ENCODE measurements at regions not wholly inside any gene's neighbourhood (a gene's known extent, or its start where the extent isn't known, plus 50 kb on each side); places are given as distances from the start of the nearest gene placed in this dataset.
"Not testable (repeated sequence)": the region's sequence is repeated elsewhere in the genome, so short reads cannot be mapped to it uniquely, and the experiment has no call there.

DNA sequence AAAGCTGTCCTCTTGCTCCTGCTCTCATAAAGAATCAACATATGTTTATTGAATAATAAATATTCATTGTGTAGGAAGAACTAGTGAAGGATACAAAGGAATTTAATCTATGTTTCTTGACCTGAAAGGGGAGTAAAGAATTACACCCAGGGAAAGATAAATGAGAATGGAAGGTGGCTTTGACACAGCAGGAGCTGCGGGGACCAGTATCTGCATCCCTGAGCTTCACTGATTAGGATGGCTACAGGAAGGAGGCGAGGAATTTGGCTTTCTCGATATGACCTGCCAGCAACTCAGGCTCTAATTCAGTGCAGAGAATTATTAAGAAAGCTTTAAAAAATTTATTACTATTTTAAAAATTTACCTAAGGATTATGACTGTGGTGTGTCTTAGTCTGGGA lies 194.6 kb downstream of the SEC23IP start:
- H3K36me3 ChIP-seq (ENCODE audit: control insufficient read depth, insufficient read depth, low read length, severe bottlenecking) = no peaks in the 10 kb centered on the region
- H3K27me3 ChIP-seq (replicated peaks; ENCODE audit: control insufficient read depth, insufficient read depth, low read length) = no peaks in the 10 kb centered on the region
- DNase-seq (ENCODE audit: low read depth) = no peak
- no peaks in the 10 kb centered on the region for H3K4me1 ChIP-seq (ENCODE audit: control insufficient read depth, insufficient read depth, low read length)
- H3K9ac ChIP-seq (ENCODE audit: low read length) = no peak overlapping the region
- no peaks in the 10 kb centered on the region for H3K9me3 ChIP-seq (ENCODE audit: control insufficient read depth, low read length)
- H3K4me3 ChIP-seq (ENCODE audit: low read length) = no peak overlapping the region

DNA sequence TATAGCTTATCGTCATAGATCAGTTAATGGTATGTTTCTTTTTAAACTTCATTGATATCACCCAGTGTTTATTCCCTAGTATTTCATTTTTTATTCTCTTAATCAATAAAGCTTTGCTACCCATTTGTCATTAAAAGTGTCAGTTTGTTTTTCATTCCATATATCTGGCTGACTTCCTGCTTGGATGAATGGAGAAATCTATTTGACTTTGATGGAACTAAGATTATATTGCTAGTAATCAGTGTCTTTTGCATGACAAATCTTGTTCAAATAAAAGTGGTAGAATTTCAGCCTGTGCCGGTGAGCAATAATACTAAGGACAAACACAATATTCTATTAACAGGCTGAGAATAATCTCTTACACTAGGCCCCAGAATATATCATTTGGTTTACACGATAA lies 203.3 kb downstream of the SEC23IP start:
- Histone ChIP-seq H3K9ac (ENCODE audit: low read length) (no peak overlapping the region), H3K27me3 (replicated peaks; ENCODE audit: control insufficient read depth, insufficient read depth, low read length) (peaks cover 8% of the 10 kb centered on the region), H3K4me1 (ENCODE audit: control insufficient read depth, insufficient read depth, low read length) (no peaks in the 10 kb centered on the region), H3K9me3 (ENCODE audit: control insufficient read depth, low read length) (no peaks in the 10 kb centered on the region), H3K36me3 (ENCODE audit: control insufficient read depth, insufficient read depth, low read length, severe bottlenecking) (no peaks in the 10 kb centered on the region), H3K4me3 (ENCODE audit: low read length) (no peak overlapping the region)
- no peak for DNase-seq (ENCODE audit: low read depth)

DNA sequence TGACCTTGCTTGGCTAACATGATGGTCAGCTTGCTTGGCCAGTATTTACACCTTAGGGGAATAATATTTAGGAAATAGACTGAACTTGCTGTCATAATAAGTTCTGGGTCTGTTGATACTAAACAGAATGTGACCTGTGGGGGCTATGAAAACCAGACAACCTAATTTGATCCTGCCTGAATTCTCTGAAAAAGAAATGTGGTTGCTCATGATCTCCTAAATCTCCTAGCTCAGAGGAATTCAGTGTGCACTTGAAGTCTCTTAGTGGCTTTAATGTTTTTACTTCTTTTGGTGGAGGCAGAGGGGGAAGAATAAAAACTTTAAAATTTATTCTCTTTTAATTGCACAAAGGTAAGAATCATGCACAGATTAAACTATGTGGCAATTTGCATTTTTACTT lies 205.2 kb downstream of the SEC23IP start:
- Histone ChIP-seq H3K36me3 (ENCODE audit: control insufficient read depth, insufficient read depth, low read length, severe bottlenecking) (no peaks in the 10 kb centered on the region), H3K9me3 (ENCODE audit: control insufficient read depth, low read length) (no peaks in the 10 kb centered on the region), H3K9ac (ENCODE audit: low read length) (no peak overlapping the region), H3K4me3 (ENCODE audit: low read length) (no peak overlapping the region), H3K27me3 (replicated peaks; ENCODE audit: control insufficient read depth, insufficient read depth, low read length) (peaks cover 10% of the 10 kb centered on the region), H3K4me1 (ENCODE audit: control insufficient read depth, insufficient read depth, low read length) (no peaks in the 10 kb centered on the region)
- DNase-seq (ENCODE audit: low read depth) = no peak

DNA sequence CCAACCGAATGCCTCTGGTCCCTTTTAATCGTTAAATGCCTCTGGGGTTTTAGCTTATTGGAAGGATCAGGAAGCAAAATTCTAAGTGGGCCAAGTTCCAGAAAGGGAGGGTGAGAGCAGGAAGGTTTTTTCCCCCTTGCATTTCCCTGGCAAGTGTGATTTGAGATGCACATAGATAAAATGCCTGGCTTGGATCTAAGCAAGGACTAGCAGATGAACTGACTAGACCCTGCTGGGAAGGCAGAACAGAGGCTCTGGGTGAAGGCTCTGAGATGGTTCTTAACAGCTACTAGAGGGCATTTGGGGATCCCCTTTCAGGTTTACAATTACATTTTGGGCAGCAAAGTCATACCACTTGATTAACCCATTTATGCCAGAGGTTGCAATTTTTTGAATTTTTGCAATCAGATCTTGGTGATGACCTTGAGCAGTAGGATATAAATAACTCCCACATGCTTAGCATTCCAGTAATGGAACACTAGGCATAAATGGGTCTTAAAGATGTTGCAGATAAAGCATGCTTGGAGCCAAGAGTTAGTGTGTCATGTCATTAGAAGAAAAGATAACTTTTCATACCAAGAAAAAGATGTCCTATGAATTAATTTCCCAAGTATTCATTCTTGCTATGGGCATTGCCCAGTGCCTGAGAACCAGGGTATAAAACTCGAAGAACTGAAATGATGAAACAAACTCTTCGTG lies 205.9 kb downstream of the SEC23IP start:
- Histone ChIP-seq H3K4me3 (ENCODE audit: low read length) (no peak overlapping the region), H3K36me3 (ENCODE audit: control insufficient read depth, insufficient read depth, low read length, severe bottlenecking) (no peaks in the 10 kb centered on the region), H3K9ac (ENCODE audit: low read length) (no peak overlapping the region), H3K27me3 (replicated peaks; ENCODE audit: control insufficient read depth, insufficient read depth, low read length) (peaks cover 13% of the 10 kb centered on the region), H3K4me1 (ENCODE audit: control insufficient read depth, insufficient read depth, low read length) (no peaks in the 10 kb centered on the region), H3K9me3 (ENCODE audit: control insufficient read depth, low read length) (no peaks in the 10 kb centered on the region)
- no peak for DNase-seq (ENCODE audit: low read depth)

DNA sequence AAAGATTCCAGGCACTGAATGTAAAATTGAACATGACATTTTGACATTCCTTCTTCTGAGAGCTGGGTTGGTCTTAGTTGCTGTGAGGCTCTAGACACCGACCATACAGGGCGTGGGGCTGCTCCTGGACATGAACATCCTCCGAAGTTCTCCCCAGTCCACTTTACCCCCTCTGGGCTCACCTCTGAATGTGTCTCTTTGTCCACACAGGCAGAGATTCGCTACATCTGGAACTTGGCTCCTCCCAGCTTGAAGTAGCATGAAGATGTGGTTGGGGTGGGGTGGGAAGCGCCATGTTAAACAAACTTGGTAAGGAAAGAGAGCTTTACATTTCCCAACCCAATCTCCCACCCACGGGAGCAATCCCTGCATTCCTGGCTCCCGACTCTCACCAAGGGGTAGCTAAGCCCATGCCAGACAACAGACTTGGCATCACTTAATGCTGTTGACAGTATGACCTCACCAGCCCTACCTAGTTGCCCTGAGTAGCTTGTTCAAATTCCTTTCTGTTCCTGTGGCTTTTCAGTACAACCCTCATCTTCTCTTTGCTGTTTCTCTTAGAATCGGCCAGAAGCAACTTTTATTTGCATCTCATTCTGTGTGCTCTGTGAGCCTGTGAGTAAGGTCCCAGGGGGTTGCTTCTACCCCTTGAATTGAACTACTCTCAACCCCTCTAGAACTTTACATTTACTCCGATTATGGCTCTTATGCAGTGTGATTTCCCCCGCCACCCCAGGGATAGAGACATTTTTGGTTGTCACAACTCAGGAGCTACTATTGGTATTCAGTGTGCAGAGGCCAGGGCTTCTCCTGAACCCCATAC lies 211.4 kb downstream of the SEC23IP start:
- DNase-seq (ENCODE audit: low read depth) = no peak
- H3K36me3 ChIP-seq (ENCODE audit: control insufficient read depth, insufficient read depth, low read length, severe bottlenecking) = no peaks in the 10 kb centered on the region
- H3K9ac ChIP-seq (ENCODE audit: low read length) = no peak overlapping the region
- H3K4me3 ChIP-seq (ENCODE audit: low read length) = no peak overlapping the region
- peaks cover 14% of the 10 kb centered on the region for H3K27me3 ChIP-seq (replicated peaks; ENCODE audit: control insufficient read depth, insufficient read depth, low read length)
- H3K9me3 ChIP-seq (ENCODE audit: control insufficient read depth, low read length) = no peaks in the 10 kb centered on the region
- peaks cover 8% of the 10 kb centered on the region for H3K4me1 ChIP-seq (ENCODE audit: control insufficient read depth, insufficient read depth, low read length)

DNA sequence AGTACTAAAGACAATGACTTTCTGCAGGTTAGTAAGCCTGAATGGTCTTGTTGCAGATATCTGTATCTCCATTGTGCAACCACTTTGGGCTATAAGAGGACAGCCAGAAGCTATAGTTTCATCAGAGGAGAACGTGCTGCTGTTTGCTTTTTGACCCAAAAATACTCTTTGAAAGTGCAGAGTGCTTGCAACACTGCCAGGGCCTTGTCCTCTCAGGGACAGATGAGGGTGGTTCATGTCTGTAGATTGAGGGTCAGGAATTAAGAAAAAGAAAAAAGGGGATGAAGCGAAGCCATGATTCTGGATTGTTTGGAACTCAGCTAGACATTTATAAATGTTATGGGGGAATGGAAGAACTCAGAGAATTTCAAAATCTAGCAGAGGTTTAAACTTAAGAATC lies 212.5 kb downstream of the SEC23IP start:
- Histone ChIP-seq H3K27me3 (replicated peaks; ENCODE audit: control insufficient read depth, insufficient read depth, low read length) (peaks cover 8% of the 10 kb centered on the region), H3K36me3 (ENCODE audit: control insufficient read depth, insufficient read depth, low read length, severe bottlenecking) (no peaks in the 10 kb centered on the region), H3K9me3 (ENCODE audit: control insufficient read depth, low read length) (no peaks in the 10 kb centered on the region), H3K4me3 (ENCODE audit: low read length) (no peak overlapping the region), H3K4me1 (ENCODE audit: control insufficient read depth, insufficient read depth, low read length) (peaks cover 8% of the 10 kb centered on the region), H3K9ac (ENCODE audit: low read length) (no peak overlapping the region)
- no peak for DNase-seq (ENCODE audit: low read depth)

- no peaks in the 10 kb centered on the region for H3K9me3 ChIP-seq (ENCODE audit: control insufficient read depth, low read length)
- peaks cover 8% of the 10 kb centered on the region for H3K4me1 ChIP-seq (ENCODE audit: control insufficient read depth, insufficient read depth, low read length)
- no peak overlapping the region for H3K4me3 ChIP-seq (ENCODE audit: low read length)
- no peak for DNase-seq (ENCODE audit: low read depth)
- H3K36me3 ChIP-seq (ENCODE audit: control insufficient read depth, insufficient read depth, low read length, severe bottlenecking) = no peaks in the 10 kb centered on the region
- no peak overlapping the region for H3K9ac ChIP-seq (ENCODE audit: low read length)
- peaks cover 6% of the 10 kb centered on the region for H3K27me3 ChIP-seq (replicated peaks; ENCODE audit: control insufficient read depth, insufficient read depth, low read length)
These were observed 213.0 kb downstream of the SEC23IP start for GRCh38 chr10:120105492-120105891.

DNA sequence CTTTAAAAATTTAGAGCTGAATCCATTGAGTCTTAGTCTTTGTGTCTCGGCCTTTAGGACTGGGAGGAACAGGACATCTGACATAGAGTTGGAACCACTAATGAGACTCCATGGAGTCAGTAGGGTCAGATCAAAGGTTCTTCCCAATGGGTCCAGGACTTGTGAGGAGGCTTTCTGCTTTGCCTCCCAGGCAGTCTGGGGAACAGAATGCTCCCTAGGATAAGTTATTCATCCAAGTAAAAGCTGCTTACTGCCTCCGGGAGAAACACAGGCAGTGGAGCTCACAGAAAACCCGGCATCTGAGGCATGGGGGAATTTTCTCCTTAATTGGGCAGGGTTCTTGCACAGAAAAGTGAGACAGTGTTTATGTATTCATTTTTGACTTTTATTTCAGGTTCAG lies 216.4 kb downstream of the SEC23IP start:
- Histone ChIP-seq H3K36me3 (ENCODE audit: control insufficient read depth, insufficient read depth, low read length, severe bottlenecking) (no peaks in the 10 kb centered on the region), H3K9me3 (ENCODE audit: control insufficient read depth, low read length) (no peaks in the 10 kb centered on the region), H3K4me1 (ENCODE audit: control insufficient read depth, insufficient read depth, low read length) (peaks cover 8% of the 10 kb centered on the region), H3K27me3 (replicated peaks; ENCODE audit: control insufficient read depth, insufficient read depth, low read length) (no peaks in the 10 kb centered on the region), H3K4me3 (ENCODE audit: low read length) (no peak overlapping the region), H3K9ac (ENCODE audit: low read length) (no peak overlapping the region)
- no peak for DNase-seq (ENCODE audit: low read depth)

- not testable (repeated sequence) for H3K4me3 ChIP-seq (ENCODE audit: low read length); H3K4me1 ChIP-seq (ENCODE audit: control insufficient read depth, insufficient read depth, low read length); H3K9ac ChIP-seq (ENCODE audit: low read length); DNase-seq (ENCODE audit: low read depth); H3K36me3 ChIP-seq (ENCODE audit: control insufficient read depth, insufficient read depth, low read length, severe bottlenecking); H3K9me3 ChIP-seq (ENCODE audit: control insufficient read depth, low read length); H3K27me3 ChIP-seq (replicated peaks; ENCODE audit: control insufficient read depth, insufficient read depth, low read length)
These were observed 217.2 kb downstream of the SEC23IP start for GRCh38 chr10:120109725-120110124.

DNA sequence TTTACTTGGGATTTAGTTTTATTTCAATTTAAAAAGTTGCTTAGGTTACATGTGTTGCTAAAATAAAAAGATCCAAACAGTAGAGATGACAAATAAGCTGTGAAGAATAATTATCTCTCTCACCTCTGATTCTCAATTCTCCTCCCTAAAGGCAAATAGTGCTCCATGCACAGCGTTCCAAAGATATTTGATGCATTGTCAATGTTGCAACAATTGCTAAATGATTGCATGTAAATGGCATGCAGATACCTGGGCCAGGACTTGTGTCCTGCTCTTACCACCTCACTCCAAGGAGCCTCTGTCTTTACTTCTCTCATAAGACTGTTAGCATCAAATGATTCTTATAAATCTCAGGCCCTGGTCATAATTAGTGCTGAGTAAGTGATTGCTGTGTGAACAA lies 217.7 kb downstream of the SEC23IP start:
- peaks cover 3% of the 10 kb centered on the region for H3K4me1 ChIP-seq (ENCODE audit: control insufficient read depth, insufficient read depth, low read length)
- H3K36me3 ChIP-seq (ENCODE audit: control insufficient read depth, insufficient read depth, low read length, severe bottlenecking) = no peaks in the 10 kb centered on the region
- H3K27me3 ChIP-seq (replicated peaks; ENCODE audit: control insufficient read depth, insufficient read depth, low read length) = no peaks in the 10 kb centered on the region
- H3K4me3 ChIP-seq (ENCODE audit: low read length) = no peak overlapping the region
- H3K9me3 ChIP-seq (ENCODE audit: control insufficient read depth, low read length) = no peaks in the 10 kb centered on the region
- no peak for DNase-seq (ENCODE audit: low read depth)
- H3K9ac ChIP-seq (ENCODE audit: low read length) = no peak overlapping the region

DNA sequence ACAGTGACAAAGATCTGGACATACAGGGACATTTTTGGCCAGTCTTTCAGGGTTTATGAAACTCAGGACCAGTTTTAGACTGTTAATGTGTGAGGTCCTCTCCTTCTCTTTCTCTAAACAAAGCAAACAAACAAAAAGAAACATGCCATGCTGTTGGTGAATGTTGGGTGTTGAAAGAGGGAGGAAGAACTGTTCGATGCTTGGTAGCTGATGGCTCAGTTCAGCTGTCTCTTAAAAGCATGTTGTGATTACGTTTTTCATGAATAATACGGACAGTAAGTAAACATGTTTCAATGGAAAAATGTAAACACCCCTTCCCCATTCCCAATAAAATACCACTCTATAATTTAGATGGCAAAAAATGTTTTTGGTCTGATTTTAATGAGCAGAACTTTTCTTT lies 219.1 kb downstream of the SEC23IP start:
- Histone ChIP-seq H3K36me3 (ENCODE audit: control insufficient read depth, insufficient read depth, low read length, severe bottlenecking) (no peaks in the 10 kb centered on the region), H3K9ac (ENCODE audit: low read length) (no peak overlapping the region), H3K9me3 (ENCODE audit: control insufficient read depth, low read length) (no peaks in the 10 kb centered on the region), H3K27me3 (replicated peaks; ENCODE audit: control insufficient read depth, insufficient read depth, low read length) (no peaks in the 10 kb centered on the region), H3K4me1 (ENCODE audit: control insufficient read depth, insufficient read depth, low read length) (no peaks in the 10 kb centered on the region), H3K4me3 (ENCODE audit: low read length) (no peak overlapping the region)
- no peak for DNase-seq (ENCODE audit: low read depth)
